ENCODE measurements at regions not wholly inside any gene's neighbourhood (a gene's known extent, or its start where the extent isn't known, plus 50 kb on each side); places are given as distances from the start of the nearest gene placed in this dataset.

DNA sequence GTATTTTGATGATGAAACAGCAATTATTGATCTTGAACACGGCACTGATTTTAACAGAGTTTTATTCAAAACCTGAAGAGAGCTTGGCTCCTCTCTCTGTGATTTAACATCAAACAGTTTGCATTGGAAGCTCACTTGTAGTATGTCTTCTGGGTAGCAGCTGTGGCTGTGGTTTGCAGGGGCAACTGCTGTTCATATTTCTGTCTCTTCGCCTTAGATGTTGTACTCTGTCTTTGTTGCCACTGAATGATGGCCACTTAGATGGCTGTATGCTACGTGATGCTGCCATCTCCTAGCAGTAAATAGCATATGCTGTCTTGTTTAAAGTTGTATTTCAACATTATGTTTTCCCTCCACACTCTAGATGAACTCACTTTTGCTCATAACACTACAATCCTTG, 1743.0 kb upstream of the TENM3 start:
- TF ChIP-seq, protein P1, sequence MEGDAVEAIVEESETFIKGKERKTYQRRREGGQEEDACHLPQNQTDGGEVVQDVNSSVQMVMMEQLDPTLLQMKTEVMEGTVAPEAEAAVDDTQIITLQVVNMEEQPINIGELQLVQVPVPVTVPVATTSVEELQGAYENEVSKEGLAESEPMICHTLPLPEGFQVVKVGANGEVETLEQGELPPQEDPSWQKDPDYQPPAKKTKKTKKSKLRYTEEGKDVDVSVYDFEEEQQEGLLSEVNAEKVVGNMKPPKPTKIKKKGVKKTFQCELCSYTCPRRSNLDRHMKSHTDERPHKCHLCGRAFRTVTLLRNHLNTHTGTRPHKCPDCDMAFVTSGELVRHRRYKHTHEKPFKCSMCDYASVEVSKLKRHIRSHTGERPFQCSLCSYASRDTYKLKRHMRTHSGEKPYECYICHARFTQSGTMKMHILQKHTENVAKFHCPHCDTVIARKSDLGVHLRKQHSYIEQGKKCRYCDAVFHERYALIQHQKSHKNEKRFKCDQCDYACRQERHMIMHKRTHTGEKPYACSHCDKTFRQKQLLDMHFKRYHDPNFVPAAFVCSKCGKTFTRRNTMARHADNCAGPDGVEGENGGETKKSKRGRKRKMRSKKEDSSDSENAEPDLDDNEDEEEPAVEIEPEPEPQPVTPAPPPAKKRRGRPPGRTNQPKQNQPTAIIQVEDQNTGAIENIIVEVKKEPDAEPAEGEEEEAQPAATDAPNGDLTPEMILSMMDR (IDR thresholded peaks at IDR 0.05 in 2 of 3, conservative IDR thresholded peaks at IDR 0.05 in 1 of 3; ENCODE audit: borderline replicate concordance in 1 of 3, insufficient read depth in 1 of 3, low read depth in 2 of 3, low read length in 2 of 3), result no peak
- TF ChIP-seq POLR2A (IDR thresholded peaks at IDR 0.05; ENCODE audit: borderline replicate concordance, extremely low read depth, insufficient read depth, insufficient read length) (no peak), JUND (IDR thresholded peaks at IDR 0.05) (no peak)
- TF ChIP-seq, protein P2, sequence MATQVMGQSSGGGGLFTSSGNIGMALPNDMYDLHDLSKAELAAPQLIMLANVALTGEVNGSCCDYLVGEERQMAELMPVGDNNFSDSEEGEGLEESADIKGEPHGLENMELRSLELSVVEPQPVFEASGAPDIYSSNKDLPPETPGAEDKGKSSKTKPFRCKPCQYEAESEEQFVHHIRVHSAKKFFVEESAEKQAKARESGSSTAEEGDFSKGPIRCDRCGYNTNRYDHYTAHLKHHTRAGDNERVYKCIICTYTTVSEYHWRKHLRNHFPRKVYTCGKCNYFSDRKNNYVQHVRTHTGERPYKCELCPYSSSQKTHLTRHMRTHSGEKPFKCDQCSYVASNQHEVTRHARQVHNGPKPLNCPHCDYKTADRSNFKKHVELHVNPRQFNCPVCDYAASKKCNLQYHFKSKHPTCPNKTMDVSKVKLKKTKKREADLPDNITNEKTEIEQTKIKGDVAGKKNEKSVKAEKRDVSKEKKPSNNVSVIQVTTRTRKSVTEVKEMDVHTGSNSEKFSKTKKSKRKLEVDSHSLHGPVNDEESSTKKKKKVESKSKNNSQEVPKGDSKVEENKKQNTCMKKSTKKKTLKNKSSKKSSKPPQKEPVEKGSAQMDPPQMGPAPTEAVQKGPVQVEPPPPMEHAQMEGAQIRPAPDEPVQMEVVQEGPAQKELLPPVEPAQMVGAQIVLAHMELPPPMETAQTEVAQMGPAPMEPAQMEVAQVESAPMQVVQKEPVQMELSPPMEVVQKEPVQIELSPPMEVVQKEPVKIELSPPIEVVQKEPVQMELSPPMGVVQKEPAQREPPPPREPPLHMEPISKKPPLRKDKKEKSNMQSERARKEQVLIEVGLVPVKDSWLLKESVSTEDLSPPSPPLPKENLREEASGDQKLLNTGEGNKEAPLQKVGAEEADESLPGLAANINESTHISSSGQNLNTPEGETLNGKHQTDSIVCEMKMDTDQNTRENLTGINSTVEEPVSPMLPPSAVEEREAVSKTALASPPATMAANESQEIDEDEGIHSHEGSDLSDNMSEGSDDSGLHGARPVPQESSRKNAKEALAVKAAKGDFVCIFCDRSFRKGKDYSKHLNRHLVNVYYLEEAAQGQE (IDR thresholded peaks at IDR 0.05; ENCODE audit: low read depth), result no peak

Measured in HCT116 (cell line).